GM21381 (cell line): ENCODE measurements at regions not wholly inside any gene's neighbourhood (a gene's known extent, or its start where the extent isn't known, plus 50 kb on each side); places are given as distances from the start of the nearest gene placed in this dataset.
A peak's percentile ranks its signal among the peaks of the same experiment; 100 is the strongest.

Experiments used
- ATAC-seq: cut with Tn5 transposase; IDR thresholded peaks from one replicate; pipeline ENCODE4 v1.9.1; 2021; ENCODE audit warnings: mild to moderate bottlenecking, moderate library complexity; ENCODE audit not compliant: unreplicated experiment

DNA sequence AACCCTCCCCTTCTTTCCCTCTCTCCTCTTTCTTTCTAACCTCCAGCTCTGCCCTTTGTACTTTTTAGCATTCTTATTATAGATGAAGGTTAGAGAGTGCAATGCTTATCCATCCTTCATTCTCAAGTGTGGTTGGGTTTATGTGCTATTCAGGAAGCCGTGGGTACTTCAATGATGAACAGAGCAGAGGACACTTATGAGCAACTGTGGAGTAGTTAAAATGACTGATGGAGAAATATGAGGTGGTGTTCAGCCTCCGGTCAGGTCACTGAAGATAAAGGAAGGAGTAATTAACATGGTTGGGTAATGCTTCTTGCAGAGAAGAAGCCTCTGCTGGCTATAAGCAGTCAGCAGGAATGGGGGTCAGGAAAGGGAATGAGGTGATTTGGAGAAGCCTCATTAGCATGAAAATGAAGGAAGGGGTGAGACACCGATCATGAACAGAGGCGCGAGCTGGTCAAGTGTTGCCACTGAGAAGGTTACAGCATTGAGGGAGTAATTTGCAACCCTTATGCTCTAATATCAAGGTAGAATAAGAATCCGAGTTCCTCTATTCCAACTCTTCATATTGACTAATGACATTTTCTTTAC lies 174.7 kb downstream of the LPIN1 start:
- no peak for ATAC-seq

DNA sequence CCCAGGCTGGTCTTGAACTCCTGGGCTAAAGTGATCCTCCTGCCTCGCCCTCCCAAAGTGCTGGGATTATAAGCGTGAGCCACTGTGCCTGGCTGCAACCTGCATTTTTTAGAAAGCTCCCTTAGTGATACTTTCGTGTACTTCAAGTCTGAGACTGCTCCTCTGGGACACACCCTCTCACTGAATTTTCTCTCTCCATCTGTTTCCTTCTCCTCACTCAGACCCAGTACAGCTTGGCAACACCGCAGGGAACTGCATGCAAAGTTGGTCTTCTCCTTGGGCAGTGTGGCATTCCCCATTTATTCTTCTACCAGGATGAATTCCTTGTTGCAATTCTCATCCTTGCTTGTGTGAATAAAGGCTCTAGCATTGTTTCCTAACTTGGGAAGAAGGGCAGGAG lies 175.9 kb downstream of the LPIN1 start:
- no peak for ATAC-seq

DNA sequence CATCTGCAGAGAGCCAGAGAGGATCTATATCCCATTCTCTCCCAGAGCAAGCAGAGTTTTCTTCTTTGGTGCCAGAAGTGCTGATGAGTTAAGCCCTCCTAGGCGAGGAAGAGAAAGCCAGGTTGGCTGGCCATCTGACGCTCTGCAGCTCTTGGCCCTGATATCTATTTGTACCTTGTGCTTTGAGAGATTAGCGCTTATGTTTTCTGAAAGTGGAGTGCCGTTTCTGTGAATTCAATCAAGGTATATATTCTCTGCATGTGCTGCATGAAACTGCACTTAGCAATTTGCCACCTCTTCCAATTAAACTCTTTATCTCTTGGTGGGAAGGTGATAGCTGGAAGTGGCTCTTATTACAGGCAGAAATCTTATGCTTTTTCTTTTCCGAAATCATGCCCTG lies 177.5 kb downstream of the LPIN1 start:
- ATAC-seq = no peak

DNA sequence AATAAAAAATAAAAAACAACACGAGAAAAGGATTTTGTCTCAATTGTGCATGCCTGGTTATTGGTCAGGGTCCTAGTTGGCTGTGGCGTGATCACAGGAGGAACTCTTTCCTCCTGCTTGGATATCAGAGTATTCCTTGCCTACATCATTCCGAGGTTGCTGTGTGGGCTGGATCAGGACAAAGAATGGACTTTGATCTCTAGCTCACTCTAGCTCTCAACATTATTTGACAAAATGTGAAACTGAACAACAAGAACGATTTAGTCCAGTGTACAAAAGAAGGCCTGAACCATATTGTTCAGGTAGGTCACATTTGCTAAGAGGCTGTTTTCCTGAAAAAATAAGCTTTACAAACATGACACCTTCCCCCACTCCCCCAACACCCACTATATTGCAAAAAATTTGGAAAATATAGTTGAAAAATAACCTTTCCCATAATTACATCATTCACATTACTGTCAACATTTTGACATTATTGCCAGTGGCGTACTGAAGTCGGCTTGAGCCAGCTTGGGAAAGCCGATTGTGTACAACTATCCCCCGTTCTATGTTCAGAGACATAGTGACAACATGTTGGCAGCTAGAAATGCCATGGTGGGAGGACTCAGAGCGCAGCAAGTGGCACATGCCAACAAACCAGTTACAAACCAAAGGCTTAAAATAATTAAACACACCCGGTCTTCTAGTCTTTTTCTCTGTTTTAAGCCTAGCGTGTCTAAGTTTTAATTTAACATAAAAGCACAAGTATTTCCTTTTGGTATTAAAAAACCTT lies 179.0 kb downstream of the LPIN1 start:
- ATAC-seq = no peak

DNA sequence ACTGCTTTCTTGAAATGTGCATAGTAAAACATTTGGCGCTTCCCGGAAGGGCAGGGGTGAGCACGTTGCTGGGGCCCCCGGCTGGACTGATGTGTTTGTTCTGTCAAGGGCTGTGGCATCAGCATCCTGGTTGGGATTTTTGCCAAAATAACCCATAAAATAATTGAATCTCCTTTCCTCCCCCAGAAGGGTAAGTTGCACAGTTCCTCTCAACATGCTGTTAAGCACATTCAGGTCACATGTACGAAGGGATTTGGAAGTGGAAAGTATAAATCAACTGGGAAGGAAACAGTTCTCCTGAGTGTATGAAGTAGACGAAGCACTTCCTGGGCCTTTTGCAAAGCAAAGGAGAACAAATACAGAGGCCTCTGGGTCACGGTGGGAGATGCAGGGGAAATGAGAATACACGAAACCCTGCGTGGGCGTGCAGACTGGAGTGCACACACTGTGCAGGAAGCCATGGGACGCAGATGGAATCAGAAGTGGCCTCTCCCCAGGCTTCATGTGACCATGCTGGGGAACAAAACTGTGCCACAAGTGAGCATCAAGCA lies 183.9 kb downstream of the LPIN1 start:
- no peak for ATAC-seq

DNA sequence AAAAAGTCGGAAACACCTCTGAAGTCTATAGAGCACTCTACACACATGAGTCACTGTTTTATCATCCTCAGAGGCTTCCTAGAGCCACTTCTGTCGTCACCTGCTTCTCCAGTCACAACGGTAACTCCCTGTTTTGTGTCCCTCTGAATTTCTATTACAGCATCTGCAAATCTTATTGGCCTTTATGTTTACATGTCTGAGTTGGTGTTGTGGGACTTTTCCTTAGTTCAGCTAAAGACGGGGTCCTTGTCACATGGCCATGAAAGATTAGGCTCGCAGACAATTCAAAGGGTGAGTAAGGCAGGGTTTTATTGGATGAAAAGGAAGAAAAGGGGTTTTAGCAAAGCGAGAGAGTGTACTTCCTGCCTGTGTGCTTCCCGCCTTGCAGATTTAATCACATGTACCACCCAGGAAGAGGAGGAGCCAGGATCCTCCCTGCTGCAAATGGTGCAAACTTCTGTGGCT lies 185.6 kb downstream of the LPIN1 start:
- ATAC-seq = no peak

DNA sequence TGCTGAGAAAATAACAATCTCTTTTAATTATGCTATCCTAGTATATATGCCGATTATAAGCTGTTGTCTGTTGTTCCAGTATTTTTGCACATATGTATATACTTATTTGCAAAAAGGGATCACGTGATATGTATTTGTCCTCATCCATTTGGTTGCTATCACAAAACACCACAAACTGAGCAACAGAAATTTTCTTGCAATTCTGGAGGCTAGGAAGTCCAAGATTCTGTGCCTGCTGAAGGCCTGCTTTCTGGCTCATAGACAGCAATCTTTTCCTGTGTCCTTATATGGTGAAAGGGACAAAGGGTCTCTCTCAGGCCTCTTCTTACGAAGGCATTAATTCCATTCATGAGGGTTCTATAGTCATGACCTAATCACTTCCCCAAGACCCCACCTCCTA lies 186.5 kb downstream of the LPIN1 start:
- no peak for ATAC-seq

DNA sequence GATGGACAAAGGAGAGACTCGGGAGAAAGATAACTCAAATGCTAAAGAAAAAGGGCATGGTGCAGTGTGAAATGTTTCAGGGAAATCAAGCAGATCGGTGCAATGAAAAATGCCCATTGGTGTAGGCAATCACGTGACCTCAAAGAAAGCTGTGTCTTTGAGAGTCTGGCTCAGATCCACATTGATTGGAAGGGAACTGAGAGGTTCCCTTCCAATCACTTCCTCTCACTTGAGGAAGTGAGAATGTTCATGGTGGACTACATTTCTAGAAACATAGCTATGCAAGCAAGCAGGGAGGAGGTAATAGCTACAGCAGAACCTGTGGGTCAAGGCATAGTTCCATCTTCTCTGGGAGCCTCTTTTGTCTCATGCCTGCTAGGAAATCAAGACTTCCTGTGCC lies 187.4 kb downstream of the LPIN1 start:
- ATAC-seq = peak; percentile 55

DNA sequence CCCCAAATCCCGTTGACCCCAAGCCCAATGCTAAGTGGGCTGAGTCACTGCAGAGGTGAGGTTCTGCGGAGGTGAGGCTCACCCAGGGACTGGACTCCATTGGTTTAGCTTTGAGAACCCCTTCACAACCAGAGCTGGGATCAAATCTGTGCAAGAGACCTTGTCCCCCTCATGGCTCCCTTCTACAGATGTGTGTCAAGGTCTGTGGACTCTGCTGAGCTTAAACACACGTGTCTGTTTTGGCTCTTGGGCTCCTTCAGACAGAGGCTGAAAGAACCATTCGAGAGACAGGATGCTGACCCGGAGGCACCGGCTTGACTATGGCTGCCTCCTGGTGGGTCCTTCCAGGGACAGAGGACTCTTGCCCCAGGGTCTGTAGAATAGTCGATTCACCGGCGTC lies 190.3 kb downstream of the LPIN1 start:
- no peak for ATAC-seq

DNA sequence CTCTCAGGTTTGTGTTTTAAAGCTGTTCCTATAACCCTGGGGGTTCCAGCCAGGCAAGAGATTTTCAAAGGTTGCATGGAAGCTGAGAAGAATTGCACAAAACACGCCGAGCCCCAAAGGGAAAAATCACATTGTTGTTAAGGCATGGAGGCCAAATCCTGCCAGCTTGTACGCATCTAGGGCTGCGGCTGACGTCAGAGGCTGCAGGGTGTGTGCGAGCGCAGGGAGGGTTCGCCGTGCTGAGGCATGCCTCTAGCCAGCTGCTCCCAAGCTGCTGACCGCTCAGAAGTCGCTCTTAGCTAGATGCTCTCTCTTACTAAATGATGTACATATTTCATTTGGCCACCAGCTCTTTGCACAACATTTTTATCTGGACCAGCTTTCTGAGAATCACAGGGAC lies 191.8 kb downstream of the LPIN1 start:
- ATAC-seq = no peak

DNA sequence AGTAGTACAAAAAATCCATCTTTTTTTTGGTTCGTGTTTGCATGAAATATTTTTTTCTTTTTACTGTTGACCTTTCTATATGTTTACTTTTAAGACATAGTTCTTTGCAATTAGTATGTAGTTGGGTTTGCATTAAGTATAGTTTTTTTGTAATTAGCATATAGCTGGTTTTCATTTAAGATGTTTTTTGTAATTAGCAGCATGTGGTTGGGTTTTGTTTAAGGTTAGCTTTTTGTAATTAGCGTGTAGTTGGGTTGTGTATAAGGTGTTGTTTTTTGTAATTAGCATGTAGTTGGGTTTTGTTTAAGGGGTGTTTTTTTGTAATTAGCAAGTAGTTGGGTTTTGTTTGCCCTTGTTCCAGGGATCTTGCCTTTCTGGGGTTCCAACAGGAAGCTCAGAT lies 193.1 kb downstream of the LPIN1 start:
- ATAC-seq = no peak

DNA sequence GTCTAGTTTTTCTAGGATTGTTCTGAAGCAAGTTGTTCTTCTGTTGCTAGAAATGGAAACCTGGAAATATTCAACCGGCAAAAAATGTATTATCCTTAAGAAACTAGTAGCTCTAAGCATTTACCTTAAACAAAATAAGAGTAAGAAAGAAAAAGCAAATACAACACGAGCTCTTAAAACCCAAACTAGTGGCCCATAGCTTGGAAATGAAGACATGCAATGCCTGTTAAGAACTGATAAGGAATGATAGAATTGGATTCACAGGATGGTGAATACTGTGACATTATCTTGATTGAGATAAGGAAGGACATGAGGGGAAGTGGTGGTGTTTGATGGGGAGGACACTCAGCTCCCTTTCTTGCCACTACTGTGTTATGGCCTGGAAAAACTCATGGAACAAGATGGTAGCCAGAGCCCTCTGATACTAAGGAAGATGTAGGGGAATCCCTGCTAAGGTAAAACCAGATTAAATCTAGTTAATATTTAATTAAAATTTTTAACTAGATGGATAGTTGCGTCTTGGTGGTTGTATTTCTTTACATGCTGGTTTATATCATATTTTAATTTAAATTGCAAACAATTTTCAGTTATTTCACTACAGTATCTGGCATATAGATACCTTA lies 193.8 kb downstream of the LPIN1 start:
- no peak for ATAC-seq

DNA sequence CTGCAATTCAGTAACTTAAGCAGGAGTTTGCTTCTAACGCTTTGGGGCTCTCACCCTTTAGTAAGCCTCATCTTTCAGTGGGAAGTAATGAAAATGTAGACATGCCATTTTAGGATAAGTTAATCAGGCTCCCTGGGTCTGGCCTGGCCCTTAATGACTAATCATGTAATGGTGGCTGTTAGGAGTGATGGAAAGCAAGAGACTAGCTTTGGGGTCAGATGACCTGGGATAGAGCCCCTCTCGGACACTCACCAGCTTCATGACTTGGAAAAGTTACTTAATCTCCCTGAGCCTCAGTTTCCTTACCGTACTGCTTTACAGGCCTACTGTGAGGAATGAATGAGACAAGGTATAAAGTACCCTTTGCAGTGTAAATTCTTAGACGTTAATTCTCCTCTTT lies 194.4 kb downstream of the LPIN1 start:
- no peak for ATAC-seq

DNA sequence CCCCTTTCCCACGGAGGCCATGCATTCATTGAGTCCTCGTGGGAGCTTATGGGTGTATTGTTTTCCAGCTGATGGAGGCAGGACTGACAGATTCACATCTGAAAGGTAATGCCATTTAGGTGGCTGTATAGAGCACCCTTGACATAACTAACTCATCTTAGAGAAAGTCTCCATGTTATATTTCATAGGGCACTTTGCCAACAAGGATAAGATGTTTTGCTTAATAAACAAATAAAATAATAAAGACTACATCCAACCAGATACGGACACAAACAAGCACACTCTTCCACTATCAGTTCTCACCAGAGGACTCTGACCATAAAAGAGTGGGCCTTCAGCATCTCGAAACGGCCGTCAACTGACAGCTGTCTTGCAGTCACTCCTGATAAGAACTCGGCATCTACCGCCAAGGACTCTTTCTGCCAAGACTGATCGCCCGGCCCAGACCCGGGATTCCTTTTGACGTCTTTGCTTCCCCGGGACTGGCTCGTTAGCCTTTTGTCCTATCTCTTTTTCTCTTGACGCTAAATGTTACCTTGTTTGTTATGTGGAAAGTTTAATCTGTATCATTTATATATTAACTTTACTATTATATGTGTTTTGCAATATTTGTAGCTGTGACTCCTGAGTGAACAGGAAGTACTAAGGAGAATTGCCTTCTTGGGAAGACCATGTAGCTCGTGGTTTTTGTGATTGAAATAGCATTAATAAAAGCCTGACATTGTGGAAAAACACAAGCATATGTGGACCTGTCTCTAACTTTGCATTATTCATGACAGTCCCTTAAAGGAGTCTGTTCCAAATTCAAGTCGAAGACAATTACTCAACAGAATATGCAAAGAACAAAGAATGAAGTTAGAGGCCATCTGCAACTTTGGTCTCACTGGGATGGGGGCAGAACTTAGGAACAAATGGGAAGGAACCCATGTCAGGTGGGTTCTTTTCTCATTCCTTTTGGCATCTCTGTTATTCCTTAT lies 195.1 kb downstream of the LPIN1 start:
- ATAC-seq = no peak

DNA sequence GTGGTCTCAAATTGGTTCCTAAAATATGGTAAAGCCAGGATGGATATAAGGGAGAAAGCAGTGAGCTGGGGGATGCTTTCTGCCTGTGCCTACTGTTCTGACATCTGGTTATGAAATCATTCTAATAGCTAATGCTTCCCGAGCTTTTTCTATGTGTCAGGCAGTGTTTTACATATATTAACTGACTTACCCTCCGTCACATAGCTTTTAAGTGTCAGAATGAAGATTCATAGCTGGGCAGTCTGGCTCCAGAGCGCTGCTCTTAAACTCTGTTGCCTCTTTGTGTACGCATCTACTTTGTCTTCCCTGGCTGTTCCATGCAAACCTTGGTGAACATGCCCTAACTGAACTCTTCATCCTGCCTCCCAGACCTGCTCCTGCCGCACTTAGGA lies 195.7 kb downstream of the LPIN1 start:
- ATAC-seq = no peak

DNA sequence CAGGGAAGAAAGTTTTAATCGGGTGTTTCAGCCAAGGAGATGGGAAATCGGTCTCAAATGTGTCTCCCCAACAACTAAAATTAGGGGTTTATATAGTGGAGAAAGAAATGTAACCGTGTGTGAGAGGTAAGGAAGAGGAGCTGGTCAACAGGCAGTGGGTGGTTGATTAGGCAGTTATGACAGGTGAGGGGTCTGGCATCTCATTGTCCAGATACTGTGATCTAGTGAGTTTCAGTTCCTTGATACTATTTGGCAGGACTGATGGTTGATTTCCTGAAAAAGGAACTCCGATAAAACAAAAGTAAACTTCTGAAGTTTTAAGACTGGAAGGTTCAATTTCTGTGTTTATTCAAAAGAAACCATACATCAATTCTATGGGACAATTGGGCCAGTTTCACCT lies 197.9 kb downstream of the LPIN1 start:
- ATAC-seq = no peak

DNA sequence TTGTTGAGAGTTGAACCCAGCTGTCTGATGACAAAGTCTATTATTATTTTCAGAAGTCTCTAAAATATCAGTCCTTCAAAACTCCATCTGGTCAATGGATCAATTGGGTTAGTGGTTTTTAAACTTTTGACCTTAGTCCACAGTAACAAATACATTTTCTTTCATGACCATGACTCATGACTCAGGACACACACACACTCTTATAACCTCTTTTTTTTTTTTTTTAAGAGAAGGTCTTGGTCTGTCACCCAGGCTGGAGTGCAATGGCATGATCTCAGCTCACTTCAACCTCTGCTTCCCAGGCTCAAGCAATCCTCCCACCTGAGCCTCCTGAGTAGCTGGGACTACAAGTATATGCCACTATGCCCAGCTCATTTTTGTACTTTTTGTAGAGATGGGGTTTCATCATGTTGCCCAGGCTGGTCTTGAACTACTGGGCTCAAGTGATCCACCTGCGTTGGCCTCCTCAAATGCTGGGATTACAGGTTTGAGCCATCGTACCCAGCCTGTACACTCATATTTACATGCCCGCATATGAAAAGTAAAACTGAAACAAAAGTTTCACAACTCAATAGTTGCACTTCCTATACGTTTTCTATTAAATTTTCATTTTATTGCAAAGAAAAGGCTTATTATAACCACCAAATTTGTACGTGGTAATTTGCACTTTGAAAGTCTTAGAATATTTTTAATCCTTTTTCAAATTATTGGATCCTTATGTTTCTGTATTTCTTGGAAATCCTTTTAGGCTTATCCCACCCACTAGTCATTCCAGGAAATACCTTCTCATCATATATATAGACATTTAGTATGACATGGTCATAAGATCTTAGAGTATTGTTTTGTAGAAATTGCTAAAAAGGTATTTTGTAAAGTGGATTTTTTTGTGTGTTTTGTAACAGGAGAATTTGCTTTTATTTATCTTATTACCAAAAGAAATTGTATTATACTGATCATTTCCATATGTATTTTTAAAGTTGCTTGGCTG lies 199.0 kb downstream of the LPIN1 start:
- peak; percentile 91 for ATAC-seq

DNA sequence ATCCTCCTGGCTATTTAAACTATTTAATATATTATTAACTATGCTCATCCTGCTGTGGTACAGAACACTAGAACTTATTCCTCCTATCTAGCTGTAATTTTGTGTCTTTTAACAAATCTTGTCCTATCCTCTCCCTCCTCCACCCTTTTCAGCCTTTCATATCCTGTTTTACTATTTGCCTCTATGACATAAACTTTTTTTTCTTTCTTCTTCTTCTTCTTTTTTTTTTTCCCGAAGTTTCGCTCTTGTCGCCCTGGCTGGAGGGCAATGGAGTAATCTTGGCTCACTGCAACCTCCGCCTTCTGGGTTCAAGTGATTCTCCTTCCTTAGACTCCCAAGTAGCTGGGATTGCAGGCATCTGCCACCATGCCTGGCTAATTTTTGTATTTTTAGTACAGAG lies 201.5 kb downstream of the LPIN1 start:
- no peak for ATAC-seq

DNA sequence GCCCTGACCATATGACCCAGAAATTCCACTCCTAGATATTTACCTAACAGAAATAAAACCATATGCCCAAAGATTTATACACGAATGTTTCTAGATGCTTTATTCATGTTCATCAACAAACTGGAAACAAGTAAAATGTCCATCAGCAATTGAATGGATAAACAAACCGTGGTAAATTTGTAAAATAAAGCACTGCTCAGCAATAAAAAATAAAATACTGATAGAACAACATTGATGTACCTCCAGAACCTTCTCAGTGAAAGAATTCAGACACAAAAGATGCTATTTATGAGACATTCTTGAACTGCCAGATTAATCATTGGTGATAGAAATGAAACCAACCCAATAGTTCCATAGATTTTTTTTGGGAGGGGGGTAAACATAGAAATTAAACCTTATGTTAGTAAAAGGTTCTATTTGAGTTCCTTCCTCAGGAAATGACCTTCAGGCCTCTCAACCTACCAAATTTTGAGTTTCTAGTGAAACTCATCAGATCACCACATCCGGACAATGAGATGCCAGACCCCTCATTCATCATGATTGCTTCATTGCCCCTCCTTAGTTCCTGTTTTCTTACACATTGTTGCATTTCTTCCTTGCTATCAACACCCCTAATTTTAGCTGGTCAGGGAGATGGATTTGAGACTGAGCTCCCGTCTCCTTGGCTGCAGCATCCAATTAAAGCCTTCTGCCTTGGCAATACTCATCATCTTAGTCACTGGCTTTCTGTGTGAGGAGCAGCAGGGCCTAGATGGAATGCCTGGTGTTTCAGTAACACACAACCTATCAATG lies 203.5 kb downstream of the LPIN1 start:
- no peak for ATAC-seq
